ENCODE measurements at regions not wholly inside any gene's neighbourhood (a gene's known extent, or its start where the extent isn't known, plus 50 kb on each side); places are given as distances from the start of the nearest gene placed in this dataset.
"Not testable (repeated sequence)": the region's sequence is repeated elsewhere in the genome, so short reads cannot be mapped to it uniquely, and the experiment has no call there.

GRCh38 chr6:90891355-90891754 is 304.5 kb upstream of the MAP3K7 start:
- no peak for ATAC-seq

DNA sequence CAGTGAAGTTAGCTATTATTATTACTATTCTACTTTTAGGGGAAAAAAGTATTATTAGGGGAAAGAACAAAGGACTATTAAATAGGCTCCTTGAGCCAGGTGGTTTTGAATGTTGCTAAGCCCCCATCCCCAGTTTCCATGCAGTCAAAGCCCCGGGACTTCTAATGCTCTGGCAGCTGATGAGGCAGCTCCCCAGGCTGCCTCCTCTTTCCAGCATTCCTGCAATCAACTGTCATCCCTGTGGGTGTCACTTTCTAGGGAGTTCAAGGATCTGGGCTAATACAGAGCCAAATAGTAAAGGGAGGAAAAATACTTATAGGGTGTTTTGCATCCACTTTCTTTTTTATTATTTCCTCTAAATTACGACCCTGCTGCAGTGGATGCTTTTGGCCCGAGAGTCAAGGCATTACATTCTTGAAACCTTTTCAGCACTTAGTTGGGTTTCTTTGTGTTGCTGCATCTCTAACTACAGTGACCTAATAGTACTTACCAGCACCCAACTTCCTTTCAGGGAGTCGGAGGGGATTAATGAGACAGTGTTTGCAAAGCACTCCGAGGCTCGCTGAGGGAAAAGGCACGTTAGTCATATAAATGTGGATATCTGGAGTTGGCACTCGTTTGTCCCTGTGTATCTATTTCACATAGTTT is 303.9 kb upstream of the MAP3K7 start:
- no peak for ATAC-seq

- ATAC-seq = no peak
Observed at GRCh38 chr6:90887764-90888163, 300.9 kb upstream of the MAP3K7 start.

DNA sequence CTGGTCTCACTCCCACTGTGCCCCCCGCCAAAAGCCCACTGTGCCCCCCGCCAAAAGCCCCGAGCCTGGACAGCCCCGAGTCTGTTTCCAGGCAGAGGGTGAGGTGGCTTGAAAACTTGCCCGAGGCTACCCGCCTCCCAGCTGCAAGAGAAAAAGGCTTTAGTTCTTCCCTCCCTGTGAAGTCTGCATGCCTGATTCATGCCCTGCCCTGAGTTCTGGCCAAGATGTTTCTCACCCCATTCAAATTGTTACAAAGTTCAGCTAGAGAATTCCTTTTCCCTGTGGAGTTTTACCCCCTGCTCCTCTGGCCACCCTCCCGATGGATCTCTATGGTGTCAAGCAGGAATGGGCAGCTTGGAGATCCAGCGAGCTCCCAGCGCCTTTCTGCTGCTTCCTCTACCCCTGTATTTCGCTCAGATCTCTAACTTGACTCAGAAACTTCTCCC is 298.8 kb upstream of the MAP3K7 start:
- no peak for ATAC-seq

- not testable (repeated sequence) for ATAC-seq
Observed at GRCh38 chr6:90885137-90885536, 298.3 kb upstream of the MAP3K7 start.

GRCh38 chr6:90877616-90878015 is 290.7 kb upstream of the MAP3K7 start:
- ATAC-seq = no peak

DNA sequence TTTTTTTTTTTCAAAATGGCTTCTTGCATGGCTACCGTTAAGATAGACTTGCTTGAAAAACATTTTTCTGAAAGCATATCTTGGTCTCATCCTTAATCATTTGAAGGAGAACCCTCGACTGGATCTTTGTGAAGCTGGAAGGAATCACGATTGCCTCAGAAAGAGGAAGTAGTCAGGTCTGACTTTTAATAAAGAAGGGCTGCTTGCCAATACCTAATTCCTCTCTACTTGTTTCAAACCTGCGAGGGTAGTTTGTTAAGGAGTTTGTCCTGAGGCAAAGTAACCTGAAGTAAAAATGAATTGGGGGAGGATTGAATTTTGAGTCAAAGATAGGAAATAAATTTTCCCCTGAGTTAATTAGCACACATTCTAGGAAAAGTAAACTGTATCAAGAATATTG is 288.1 kb upstream of the MAP3K7 start:
- ATAC-seq = no peak

DNA sequence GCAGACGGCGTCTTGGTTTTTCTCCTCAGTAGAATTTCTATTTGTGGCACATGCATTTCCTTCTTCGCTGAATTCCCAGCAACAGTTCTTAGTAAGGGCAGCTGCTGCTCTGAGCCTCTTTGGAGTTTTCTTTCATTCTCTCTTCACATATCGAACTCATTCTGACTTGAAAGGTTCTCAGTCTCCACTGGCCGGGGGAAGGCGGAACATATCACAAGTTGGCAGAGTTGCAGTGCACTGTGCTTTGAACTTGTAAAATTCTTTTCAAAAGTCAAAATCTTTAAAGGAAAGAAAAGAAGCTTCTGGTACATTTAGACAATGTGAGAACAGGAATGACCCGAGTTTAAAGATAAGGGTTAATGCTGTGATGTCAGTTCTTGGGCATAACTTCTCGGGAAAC is 286.1 kb upstream of the MAP3K7 start:
- ATAC-seq = no peak

DNA sequence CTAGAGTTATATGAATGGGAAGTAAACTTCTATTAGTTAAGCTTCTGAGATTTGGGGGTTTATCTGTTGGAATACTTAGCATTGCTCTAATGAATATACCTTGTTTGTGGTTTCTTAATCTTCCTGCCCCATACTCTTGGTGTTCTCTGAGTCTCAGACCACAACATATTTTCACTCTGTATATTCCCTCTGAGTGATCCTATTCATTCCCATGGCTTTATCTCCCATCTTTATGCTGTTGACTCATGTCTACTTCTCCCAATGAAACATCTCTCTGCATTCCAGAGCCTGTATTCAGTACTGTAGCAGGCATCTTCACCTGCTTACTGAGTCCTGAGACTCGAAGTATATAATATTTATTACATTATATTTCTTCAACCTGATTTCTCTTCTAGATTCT is 283.7 kb upstream of the MAP3K7 start:
- ATAC-seq = no peak

DNA sequence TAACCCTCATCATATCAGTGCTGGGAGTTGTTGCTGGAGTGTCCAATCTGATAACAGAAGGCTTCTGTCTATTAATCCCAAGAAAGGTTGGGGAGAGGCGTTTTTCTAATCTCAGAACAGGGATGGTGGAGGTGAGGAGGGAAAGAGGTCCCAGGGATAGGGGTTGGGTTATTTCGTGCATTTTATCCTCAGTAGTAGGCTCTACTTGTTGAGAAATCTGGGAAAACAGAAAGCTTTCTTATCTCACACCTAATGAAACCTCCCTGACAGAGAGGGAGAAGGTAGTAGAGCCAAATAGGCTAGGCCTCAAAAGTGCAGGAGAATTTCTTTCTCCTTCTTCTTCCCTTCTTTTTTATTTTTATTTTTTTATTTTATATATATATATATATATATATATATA is 281.8 kb upstream of the MAP3K7 start:
- ATAC-seq = no peak

DNA sequence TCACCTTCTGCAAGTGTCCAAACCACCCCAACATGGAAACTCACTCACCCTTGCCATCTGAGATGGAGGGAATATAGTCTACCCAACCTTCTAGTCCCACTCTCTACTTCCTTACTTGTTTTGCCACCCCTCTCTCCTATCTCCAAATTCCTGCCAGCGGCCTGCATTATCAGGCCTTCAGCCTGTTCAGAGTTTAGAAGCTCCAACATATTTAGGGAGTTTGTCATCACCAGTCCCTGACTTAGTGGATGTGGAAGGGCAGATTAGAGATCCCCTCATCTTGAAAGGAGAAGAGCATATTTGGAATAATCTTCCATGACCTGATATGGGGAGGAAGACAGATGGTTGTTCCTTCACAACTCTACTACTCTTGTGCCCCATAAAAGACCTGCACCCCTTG is 281.4 kb upstream of the MAP3K7 start:
- no peak for ATAC-seq

GRCh38 chr6:90865513-90865912 is 278.6 kb upstream of the MAP3K7 start:
- no peak for ATAC-seq

- no peak for ATAC-seq
Observed at GRCh38 chr6:90863043-90863442, 276.2 kb upstream of the MAP3K7 start.

- ATAC-seq = no peak
Observed at GRCh38 chr6:90860822-90861601, 274.1 kb upstream of the MAP3K7 start.

GRCh38 chr6:90859612-90860011 is 272.7 kb upstream of the MAP3K7 start:
- ATAC-seq = no peak

DNA sequence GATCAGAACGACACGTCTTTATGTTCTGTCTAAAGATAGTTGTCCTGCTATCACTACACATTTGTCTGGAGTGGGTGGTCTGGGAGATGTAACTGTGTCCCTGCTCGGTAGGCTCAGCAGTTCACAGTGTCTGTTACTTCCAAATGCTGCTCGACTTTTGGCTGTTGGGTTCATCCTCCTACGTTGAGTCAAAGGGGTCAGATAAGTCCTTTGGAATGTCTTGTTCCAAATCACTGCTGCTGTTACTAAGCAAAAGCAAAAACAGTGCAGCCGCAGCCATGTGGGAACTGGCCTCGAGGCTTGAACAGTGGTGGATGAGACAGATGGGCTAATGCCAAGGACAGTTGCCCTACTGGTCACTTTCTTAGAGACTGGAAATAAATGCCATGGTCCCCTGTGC is 272.2 kb upstream of the MAP3K7 start:
- no peak for ATAC-seq

DNA sequence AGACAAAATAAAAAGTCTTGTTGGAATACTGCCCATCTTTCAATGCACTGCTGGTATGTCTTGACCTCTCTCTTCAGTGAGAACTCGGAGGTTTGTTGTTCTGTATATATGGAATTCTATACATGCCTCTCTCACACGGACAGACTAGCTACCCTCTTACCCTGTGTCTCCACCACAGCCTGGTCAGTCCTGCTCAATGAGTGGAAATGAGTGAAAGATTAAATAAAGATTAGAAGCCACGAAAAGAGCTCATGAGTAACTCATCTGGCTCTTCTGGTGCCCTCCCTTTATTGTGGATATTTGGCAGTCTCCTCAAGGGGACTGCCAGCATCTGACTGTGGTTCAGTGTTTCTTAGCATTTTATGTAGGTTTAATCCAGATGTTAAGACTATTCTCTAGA is 262.8 kb upstream of the MAP3K7 start:
- ATAC-seq = no peak

DNA sequence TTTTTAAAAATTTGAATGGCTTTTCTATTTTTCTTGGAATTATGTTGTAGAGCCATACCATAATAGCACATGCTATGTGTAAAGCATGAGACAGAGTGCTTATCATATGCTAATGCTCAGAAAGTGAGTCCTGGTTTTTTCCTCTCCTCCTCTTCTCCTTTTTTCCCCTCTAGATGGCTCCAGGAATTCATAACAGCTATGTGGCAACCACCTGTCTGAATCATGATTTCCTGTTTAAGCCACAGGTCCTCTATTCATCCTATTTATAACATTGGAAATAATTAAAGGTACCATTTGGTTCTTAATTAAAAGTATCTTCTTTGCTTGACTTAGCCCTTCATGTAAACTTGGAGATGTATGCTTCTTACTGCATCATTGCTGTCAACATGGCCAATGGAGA is 260.0 kb upstream of the MAP3K7 start:
- no peak for ATAC-seq

- ATAC-seq = no peak
Observed at GRCh38 chr6:90835596-90836212, 248.8 kb upstream of the MAP3K7 start.

DNA sequence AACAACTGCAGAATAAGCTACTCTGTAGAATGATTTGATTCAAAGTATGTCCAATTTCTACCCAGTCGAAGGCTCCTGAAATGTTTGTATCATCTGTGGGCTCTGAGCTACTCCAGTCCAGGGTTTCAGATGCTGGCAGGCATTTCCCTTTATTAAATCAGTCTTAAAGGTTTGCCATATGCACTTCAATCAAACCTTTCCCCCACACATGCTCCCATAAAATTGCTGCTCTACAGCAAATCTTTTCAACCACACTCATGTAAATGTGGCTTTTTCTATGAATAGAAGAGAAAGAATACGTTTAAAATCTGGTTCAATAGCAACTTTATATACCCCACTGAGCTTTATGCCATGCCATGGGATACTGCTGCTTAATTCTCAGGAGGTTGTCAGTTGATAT is 242.4 kb upstream of the MAP3K7 start:
- ATAC-seq = no peak

DNA sequence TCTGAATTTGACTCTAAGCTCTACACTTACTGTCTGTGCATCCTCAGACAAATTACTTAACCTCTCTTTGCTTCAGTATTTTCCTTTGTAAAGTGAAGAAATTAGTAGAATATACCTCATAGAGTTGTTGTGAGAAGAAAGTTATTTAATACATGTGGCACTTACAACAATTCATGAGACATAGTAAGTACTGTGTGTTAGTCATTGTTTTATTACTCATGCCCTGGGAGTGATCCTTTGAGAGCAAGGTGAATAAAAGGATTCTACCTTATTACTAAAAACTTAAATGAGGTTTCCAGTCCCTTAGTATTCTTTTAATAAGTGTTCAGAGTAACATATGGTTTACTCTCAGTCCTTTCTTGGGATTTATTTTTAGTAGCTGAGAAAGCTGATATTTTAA is 233.6 kb upstream of the MAP3K7 start:
- ATAC-seq = no peak

GRCh38 chr6:90819483-90819882 is 232.6 kb upstream of the MAP3K7 start:
- no peak for ATAC-seq

GRCh38 chr6:90818163-90818562 is 231.3 kb upstream of the MAP3K7 start:
- no peak for ATAC-seq

- ATAC-seq = no peak
Observed at GRCh38 chr6:90816764-90817163, 229.9 kb upstream of the MAP3K7 start.

All from activated CD4-positive, CD25-positive, alpha-beta regulatory T cell treated with anti-CD3 and anti-CD28 coated beads, Interleukin-2, amount 50 U/mL, for 24 hours (primary cell).